HG03558 (cell line): ENCODE measurements at regions not wholly inside any gene's neighbourhood (a gene's known extent, or its start where the extent isn't known, plus 50 kb on each side); places are given as distances from the start of the nearest gene placed in this dataset.
"Not testable (repeated sequence)": the region's sequence is repeated elsewhere in the genome, so short reads cannot be mapped to it uniquely, and the experiment has no call there.

Source experiments
- ATAC-seq: cut with Tn5 transposase; IDR thresholded peaks from one replicate; pipeline ENCODE4 v1.9.1; 2021; ENCODE audit warnings: moderate number of reproducible peaks; ENCODE audit not compliant: unreplicated experiment; ENCODE audit errors: extremely low read depth

DNA sequence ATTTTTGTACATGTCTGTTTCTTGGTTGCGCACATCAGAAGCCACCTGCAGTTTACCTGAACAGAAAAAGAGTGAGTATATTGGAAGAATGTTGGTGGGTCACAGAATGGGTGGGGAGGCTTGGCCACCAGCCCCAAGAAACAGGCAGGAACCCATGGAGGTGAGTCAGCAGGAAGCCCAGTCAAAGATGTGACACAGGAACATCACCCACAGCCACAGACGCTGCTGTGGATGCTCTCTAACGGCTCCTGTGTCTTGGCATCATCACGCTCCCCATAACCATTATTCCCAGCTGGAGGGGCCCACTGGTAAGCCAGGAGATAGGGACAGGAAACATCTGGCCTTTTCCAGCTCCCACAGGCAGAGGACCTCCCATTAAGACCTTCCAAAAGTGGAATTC is 94.0 kb upstream of the WSB1 start:
- no peak for ATAC-seq

DNA sequence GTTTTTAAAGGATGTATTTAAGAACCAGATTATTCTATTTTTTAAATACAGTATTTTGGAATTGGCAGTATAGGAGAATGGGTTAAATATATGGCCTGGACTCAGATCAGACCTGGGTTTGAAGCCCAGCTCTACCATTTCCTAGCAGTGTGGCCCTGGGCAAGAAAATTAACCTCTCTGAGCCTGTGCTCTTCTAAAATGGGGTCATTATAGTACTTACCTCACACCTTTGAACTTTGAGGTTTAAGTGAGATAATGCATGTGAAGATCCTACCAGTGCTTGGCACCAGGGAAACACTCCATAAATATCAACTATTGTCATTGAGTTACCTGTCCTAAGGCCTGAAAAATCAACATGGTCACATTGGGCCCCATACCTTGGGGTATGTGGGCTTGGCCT is 93.4 kb upstream of the WSB1 start:
- no peak for ATAC-seq

DNA sequence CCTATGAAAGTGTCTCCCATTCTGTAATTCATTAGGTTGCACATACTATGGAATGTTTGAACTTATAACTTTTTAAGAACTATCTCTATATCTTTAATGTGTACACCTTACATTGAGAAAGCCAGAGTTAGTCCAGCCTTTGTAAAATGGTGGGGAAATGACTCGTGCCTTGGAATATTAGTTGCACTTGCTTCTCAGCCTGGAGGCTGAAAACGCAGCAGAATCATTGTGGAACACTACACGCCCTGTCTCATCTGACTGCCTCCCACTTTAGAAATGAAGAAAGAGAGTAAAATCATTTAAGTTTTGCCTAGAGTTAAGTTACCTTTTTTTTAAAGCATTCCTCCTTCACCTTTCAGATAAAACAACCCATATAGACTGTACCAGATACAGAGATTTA is 90.7 kb upstream of the WSB1 start:
- ATAC-seq: no peak

GRCh38 chr17:27206447-27206846 is 87.5 kb upstream of the WSB1 start:
- no peak for ATAC-seq

DNA sequence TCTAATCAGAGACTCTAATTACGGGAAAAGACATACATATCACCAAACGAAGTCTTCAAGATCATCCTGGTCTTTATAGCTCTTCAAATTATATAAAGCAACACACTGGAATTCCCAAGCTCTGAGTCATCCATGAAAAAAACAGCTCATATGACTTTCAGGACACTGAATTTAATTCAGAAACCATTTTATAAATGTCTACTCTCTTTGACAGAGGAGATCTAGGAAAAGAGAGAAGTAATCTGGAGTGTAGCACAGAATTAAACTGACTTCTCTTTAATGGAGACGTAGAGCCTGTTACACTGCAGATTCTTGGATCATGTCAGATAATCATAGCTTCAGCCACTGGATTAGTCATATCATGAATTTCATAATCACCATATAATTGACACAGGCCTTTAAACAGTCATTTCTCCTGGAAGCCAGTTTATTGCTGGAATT is 86.8 kb upstream of the WSB1 start:
- ATAC-seq: no peak

GRCh38 chr17:27208370-27208769 is 85.5 kb upstream of the WSB1 start:
- not testable (repeated sequence) for ATAC-seq

DNA sequence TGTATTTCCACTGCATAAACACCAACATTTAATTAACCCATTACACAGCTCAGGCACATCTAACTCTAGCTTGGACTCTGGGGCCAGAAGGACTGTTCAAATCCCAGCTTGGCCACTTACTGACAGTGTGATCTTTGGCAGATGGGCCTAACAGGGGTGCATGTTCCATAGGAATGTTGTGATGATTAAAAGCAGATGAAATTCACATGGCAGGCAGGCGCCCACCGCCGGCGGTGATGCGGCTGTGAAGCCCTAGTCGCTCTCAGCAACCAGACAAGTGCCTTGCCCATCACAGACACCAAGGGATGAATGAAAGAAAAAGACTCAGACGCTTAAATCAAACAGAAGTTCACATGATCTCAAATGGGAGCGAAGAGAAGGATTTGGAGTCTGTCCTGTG is 84.6 kb upstream of the WSB1 start:
- no peak for ATAC-seq

GRCh38 chr17:27210809-27211208 is 83.1 kb upstream of the WSB1 start:
- not testable (repeated sequence) for ATAC-seq

GRCh38 chr17:27216836-27217235 is 77.1 kb upstream of the WSB1 start:
- no peak for ATAC-seq

DNA sequence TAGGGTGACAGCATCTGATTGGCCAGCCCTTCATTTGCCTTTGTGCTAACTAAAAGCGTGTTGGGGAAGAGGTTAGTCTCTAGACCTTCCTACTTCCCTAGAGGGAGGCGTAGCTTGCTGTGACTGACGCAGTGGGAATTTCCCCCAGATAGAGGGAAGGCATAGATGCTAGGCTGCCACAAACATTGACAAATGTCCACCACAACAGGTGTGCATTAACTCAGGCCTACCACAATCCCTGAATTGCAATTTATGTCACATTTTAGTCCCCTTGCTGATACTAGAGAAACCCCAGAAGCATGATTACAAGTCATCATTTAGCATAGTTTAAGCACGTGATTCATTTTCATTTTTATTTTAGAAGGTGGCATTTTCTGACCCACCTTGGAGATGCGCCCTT is 76.3 kb upstream of the WSB1 start:
- ATAC-seq: peak; percentile 47

- no peak for ATAC-seq
These were observed 75.9 kb upstream of the WSB1 start for GRCh38 chr17:27218041-27218440.

GRCh38 chr17:27218719-27219488 is 75.0 kb upstream of the WSB1 start:
- ATAC-seq: peak; percentile 57

DNA sequence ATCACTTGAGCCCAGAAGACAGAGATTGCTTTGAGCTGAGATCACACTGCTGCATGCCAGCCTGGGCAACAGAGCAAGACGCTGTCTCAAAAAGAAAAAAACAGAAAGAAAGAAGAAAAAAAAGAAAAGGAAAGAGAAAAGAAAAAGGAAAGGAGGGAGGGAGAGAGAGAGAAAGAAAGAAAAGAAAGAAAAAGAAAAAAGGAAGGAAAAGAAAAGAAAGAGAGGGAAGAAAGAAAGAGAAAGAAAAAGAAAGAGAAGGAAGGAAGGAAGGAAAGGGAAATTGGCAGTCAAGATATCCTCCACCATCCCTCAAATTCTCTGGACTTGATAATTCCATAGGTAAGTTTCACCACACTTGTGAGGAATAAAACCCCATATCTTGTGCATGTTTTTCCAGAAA is 71.4 kb upstream of the WSB1 start:
- ATAC-seq: no peak

DNA sequence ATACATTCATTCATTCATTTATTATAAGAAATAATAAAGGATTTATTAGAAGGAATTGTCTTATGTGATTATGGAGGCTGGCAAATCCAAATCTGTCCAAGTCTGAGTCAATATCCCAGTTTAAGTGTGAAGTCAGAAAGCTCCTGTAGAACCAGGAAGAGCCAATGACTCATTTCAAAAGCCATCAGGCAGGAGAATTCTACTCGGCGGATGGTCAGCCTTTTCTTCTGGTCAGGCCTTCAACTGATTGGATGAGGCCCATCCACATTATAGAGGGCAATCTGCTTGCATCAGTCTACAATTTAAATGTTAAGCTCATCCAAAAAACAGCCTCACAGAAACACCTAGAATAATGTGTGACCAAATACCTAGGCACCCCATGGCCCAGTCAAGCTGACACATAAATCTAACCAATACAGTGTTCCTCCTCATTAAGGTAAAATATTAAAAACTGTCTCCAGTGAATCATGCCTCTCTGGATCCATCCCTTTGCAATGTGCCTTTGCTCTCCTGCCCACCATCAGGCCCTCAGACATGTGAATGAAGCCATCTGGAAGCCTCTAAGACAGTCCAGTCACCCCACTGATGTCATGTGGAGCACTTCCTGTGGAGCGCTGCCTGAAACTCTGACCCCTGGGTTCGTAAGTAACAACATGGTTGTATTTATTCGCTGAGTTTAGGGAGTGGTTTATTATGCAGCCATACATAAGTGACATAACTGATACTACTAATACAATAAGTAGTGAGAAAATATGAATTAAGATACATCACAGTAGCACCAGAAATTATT is 69.2 kb upstream of the WSB1 start:
- no peak for ATAC-seq

DNA sequence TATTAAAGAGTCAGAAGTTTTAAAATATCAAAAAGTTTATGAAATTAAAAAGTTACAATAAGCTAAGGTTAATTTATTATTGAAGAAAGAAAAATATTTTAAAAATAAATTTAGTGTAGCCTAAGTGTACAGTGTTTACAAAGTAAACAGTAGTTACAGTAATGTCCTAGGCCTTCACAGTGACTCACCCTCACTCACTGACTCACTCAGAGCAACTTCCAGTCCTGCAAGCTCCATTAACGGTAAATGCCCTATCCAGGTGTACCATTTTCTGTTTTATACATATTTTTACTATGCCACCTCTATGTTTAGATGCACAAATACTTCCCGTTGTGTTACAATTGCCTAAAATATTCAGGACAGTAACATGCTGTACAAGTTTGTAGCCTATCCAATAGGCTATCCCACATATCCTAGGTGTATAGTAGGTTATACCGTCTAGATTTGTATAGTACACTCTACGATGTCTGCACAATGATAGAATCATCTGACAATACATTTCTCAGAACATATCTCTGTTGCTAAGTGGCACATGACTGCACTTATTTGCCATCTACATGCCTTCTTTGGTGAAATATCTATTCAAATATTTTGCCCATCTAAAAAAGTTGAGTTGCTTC is 67.2 kb upstream of the WSB1 start:
- no peak for ATAC-seq

DNA sequence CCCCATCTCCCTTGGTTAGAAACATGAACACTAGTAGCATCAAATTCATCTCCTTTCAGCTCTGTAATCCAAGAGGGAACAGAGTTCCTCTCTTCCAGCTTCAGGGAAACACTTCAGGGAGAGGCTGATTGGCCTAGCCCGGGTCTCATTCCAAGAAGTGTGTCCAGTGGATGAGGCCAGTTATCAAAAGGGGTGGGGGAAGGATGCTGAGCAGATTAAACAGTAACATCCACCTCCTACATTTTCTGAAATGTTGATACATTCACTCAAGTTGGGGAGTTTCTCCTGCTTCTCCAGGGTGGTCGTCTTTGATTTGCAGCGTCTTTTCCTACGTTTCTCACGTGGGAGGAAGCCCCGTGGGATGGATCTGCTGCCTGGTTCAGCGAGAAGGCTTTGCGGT is 62.9 kb upstream of the WSB1 start:
- ATAC-seq: no peak

DNA sequence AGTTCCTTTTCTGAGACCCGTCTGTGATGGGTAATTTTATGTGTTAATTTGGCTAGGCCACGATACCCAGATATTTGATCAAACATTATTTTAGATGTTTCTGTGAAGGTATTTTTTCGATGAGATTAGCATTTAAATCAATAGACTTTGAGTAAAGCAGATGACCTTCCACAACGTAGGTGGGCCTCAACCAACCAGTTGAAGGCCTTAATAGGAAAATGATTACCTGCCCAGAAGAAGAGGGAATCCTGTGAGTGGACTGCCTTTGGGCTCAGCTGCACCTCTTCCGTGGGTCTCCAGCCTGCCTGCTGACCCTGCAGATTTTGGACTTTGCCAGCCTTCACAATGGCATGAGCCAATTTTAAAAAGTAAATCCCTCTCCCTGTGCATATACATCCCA is 61.6 kb upstream of the WSB1 start:
- ATAC-seq: no peak

DNA sequence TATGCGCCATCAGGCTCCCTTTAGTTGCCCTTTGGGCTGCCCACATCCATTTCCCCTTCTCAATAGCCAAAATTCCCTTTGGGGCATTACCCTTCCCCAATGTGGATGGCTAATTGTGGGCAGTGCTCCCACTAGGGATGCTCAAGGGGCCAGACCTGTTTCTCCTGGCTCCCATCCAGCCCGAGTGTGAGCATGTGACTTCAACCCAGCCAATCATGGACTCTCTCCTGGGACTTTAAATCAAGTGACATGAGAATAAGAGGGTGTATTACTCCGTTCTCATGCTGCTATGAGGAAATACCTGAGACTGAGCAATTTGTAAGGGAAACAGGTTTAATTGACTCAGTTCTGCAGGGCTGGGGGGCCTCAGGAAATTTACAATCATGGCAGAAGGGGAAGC is 60.9 kb upstream of the WSB1 start:
- no peak for ATAC-seq

- no peak for ATAC-seq
These were observed 60.1 kb upstream of the WSB1 start for GRCh38 chr17:27233776-27234175.

- ATAC-seq: no peak
These were observed 57.1 kb upstream of the WSB1 start for GRCh38 chr17:27236717-27237315.

GRCh38 chr17:27237890-27238289 is 56.0 kb upstream of the WSB1 start:
- ATAC-seq: no peak
